HL-60 (cell line): ENCODE measurements at regions not wholly inside any gene's neighbourhood (a gene's known extent, or its start where the extent isn't known, plus 50 kb on each side); places are given as distances from the start of the nearest gene placed in this dataset.

Experiments
- POLR2AphosphoS5 ChIP-seq: IDR thresholded peaks from 2 replicates; pipeline ENCODE4 v1.6.1; 2012; ENCODE audit warnings: low read depth
- TF ChIP-seq, protein P1 (sequence below): IDR thresholded peaks from one replicate; pipeline ENCODE4 v1.5.1; 2011; ENCODE audit warnings: low read length, control low read depth, inconsistent platforms; ENCODE audit not compliant: insufficient read depth

GRCh38 chr1:214120951-214121350 is 133.2 kb downstream of the PROX1 start:
- TF ChIP-seq, protein P1, sequence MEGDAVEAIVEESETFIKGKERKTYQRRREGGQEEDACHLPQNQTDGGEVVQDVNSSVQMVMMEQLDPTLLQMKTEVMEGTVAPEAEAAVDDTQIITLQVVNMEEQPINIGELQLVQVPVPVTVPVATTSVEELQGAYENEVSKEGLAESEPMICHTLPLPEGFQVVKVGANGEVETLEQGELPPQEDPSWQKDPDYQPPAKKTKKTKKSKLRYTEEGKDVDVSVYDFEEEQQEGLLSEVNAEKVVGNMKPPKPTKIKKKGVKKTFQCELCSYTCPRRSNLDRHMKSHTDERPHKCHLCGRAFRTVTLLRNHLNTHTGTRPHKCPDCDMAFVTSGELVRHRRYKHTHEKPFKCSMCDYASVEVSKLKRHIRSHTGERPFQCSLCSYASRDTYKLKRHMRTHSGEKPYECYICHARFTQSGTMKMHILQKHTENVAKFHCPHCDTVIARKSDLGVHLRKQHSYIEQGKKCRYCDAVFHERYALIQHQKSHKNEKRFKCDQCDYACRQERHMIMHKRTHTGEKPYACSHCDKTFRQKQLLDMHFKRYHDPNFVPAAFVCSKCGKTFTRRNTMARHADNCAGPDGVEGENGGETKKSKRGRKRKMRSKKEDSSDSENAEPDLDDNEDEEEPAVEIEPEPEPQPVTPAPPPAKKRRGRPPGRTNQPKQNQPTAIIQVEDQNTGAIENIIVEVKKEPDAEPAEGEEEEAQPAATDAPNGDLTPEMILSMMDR: no peak
- no peak for TF ChIP-seq POLR2AphosphoS5
